Breast epithelium (tissue), 3 donors: ENCODE measurements at regions not wholly inside any gene's neighbourhood (a gene's known extent, or its start where the extent isn't known, plus 50 kb on each side); places are given as distances from the start of the nearest gene placed in this dataset.

Source experiments
- POLR2A ChIP-seq: fragments of 450-650 bp; IDR thresholded peaks from one replicate; pipeline ENCODE4 v1.6.1; 2016; ENCODE audit warnings: antibody characterized with exemption, mild to moderate bottlenecking, moderate library complexity
- TF ChIP-seq, protein P1 (sequence below), 3 donors: fragments of 450-650 bp; IDR thresholded peaks; one replicate each; pipeline ENCODE4 v1.5.1; 2016 to 2017; ENCODE audit warnings: antibody characterized with exemption in 3 of 3, mild to moderate bottlenecking in 3 of 3, moderate library complexity in 3 of 3

DNA sequence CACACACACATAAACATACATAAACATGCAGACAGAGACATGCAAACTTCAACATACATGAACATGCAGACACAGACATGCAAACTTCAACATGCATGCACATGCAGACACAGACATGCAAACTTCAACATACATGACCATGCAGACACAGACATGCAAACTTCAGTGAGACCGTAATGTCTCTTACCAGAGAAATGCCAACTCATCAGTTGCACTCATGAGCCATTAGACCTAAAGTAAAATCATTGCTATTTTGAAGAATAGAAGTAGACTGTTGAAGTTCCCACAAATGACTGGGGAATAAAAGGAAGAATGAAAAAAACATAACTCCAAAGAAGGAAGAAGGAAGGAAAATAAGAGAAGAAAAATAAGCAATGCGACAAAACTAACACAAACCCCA lies 1044.0 kb upstream of the TMEM132C start:
- TF ChIP-seq, protein P1, sequence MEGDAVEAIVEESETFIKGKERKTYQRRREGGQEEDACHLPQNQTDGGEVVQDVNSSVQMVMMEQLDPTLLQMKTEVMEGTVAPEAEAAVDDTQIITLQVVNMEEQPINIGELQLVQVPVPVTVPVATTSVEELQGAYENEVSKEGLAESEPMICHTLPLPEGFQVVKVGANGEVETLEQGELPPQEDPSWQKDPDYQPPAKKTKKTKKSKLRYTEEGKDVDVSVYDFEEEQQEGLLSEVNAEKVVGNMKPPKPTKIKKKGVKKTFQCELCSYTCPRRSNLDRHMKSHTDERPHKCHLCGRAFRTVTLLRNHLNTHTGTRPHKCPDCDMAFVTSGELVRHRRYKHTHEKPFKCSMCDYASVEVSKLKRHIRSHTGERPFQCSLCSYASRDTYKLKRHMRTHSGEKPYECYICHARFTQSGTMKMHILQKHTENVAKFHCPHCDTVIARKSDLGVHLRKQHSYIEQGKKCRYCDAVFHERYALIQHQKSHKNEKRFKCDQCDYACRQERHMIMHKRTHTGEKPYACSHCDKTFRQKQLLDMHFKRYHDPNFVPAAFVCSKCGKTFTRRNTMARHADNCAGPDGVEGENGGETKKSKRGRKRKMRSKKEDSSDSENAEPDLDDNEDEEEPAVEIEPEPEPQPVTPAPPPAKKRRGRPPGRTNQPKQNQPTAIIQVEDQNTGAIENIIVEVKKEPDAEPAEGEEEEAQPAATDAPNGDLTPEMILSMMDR (IDR thresholded peaks at IDR 0.05) = no peak
- TF ChIP-seq POLR2A = no peak
